Memory B cell (primary cell): ENCODE measurements at regions not wholly inside any gene's neighbourhood (a gene's known extent, or its start where the extent isn't known, plus 50 kb on each side); places are given as distances from the start of the nearest gene placed in this dataset.
"Not testable (repeated sequence)": the region's sequence is repeated elsewhere in the genome, so short reads cannot be mapped to it uniquely, and the experiment has no call there.

Experiments used
- ATAC-seq: fragments of 150-1000 bp; cut with Tn5 transposase; 2 replicates; pipeline ENCODE4 v1.10.0; 2021; ENCODE audit warnings: low read depth, mild to moderate bottlenecking, moderate library complexity
- DNase-seq, 2 donors: peaks; one replicate each; pipeline ENCODE4 v3.0.0; 2022; ENCODE audit warnings: low spot score in 2 of 2
- H3K27ac Mint-ChIP-seq: one replicate; pipeline ENCODE4 v1.8.0; 2022; ENCODE audit warnings: mild to moderate bottlenecking, moderate library complexity, mixed read lengths
- H3K27me3 Mint-ChIP-seq: one replicate; pipeline ENCODE4 v1.8.0; 2022; ENCODE audit warnings: mixed read lengths
- H3K36me3 Mint-ChIP-seq: one replicate; pipeline ENCODE4 v1.8.0; 2022; ENCODE audit warnings: mild to moderate bottlenecking, mixed read lengths
- H3K4me1 Mint-ChIP-seq: one replicate; pipeline ENCODE4 v1.8.0; 2022; ENCODE audit warnings: mixed read lengths
- H3K4me3 Mint-ChIP-seq: one replicate; pipeline ENCODE4 v1.8.0; 2022; ENCODE audit warnings: mild to moderate bottlenecking, moderate library complexity, mixed read lengths
- H3K9me3 Mint-ChIP-seq: one replicate; pipeline ENCODE4 v1.8.0; 2022; ENCODE audit warnings: mixed read lengths

- Mint-ChIP-seq H3K27ac (no peak overlapping the region), H3K9me3 (no peaks in the 10 kb centered on the region), H3K4me1 (no peaks in the 10 kb centered on the region)
Measured at GRCh38 chr3:34881026-34881425, 758.3 kb upstream of the ARPP21 start.

DNA sequence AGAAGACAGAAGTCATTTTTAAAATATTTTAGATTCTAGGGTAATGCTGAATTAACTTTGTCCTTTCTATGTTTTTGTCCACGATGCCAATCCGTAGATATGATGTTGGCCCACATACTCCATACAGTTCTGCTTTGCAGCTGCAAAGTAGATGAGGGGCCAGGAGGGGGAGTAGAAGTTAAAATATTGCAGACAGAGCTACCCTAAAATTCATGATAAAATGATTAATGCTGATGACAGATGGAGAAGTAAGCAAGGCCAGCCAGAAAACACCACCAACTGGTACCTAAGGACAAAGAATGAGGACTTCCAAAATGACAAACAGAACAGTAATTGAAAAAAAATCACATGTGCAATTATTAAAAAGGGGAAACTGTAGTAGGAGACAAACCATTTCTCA is 756.6 kb upstream of the ARPP21 start:
- ATAC-seq (no peak), DNase-seq (no peak)
- no peak overlapping the region for H3K4me3 Mint-ChIP-seq
- H3K36me3 Mint-ChIP-seq = no peaks in the 10 kb centered on the region
- no peaks in the 10 kb centered on the region for H3K4me1 Mint-ChIP-seq
- no peak overlapping the region for H3K27ac Mint-ChIP-seq
- no peaks in the 10 kb centered on the region for H3K27me3 Mint-ChIP-seq
- H3K9me3 Mint-ChIP-seq = no peaks in the 10 kb centered on the region

More at GRCh38 chr3:34881026-34881425, 758.3 kb upstream of the ARPP21 start:
- H3K27me3 Mint-ChIP-seq = no peaks in the 10 kb centered on the region
- DNase-seq (no peak), ATAC-seq (no peak)
- no peaks in the 10 kb centered on the region for H3K36me3 Mint-ChIP-seq
- H3K4me3 Mint-ChIP-seq = no peak overlapping the region

- H3K27me3 Mint-ChIP-seq = no peaks in the 10 kb centered on the region
- no peaks in the 10 kb centered on the region for H3K9me3 Mint-ChIP-seq
Measured at GRCh38 chr3:34884007-34884406, 755.3 kb upstream of the ARPP21 start.

DNA sequence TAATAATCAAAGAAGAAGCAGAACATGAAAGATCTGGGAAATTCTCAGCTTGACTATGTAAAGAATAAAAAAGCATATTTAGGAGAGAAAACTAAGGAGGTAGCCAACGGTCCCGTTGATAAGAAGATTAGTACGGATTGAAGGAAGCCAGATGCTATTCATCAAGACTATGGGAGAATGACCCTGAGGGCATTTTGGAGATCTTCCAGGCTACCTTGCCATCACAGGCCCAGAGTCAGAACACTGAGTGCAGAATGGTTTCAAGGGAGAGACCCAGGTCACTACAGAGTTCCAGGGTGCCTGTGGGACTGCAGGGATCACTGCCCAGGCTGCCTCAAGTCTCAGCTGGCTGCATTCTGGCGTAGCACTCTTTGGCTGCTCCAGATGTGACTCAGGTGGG is 752.9 kb upstream of the ARPP21 start:
- DNase-seq (no peak), ATAC-seq (no peak)
- H3K36me3 Mint-ChIP-seq = no peaks in the 10 kb centered on the region
- H3K4me1 Mint-ChIP-seq = no peaks in the 10 kb centered on the region
- no peak overlapping the region for H3K27ac Mint-ChIP-seq
- H3K9me3 Mint-ChIP-seq = no peaks in the 10 kb centered on the region
- H3K27me3 Mint-ChIP-seq = no peaks in the 10 kb centered on the region
- no peak overlapping the region for H3K4me3 Mint-ChIP-seq

More at GRCh38 chr3:34884007-34884406, 755.3 kb upstream of the ARPP21 start:
- Mint-ChIP-seq H3K4me3 (no peak overlapping the region), H3K27ac (no peak overlapping the region), H3K4me1 (no peaks in the 10 kb centered on the region), H3K36me3 (no peaks in the 10 kb centered on the region)
- DNase-seq (no peak), ATAC-seq (no peak)

DNA sequence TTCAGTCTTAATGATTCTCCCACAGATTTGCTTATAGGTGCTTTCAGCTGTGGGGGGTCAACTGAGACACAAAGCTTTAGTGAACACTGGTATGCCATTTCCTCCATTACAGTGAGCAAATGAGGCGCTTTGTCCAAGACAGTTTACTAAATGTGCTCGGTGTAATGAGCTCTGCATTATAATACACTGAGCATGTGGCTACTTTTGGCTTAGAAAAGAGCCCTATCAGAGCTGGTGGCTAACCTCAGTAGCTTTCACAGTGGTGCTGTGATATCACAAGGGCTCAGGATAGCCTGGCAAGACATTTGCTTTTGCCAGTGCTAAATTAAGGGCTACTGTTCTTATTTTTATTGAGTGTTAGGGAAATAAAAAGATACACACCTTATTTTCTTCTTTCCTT is 749.7 kb upstream of the ARPP21 start:
- DNase-seq = no peak
- no peak overlapping the region for H3K4me3 Mint-ChIP-seq
- H3K4me1 Mint-ChIP-seq = no peaks in the 10 kb centered on the region
- H3K27ac Mint-ChIP-seq = no peak overlapping the region
- ATAC-seq = no peak
- H3K36me3 Mint-ChIP-seq = no peaks in the 10 kb centered on the region
- peaks cover 1% of the 10 kb centered on the region for H3K9me3 Mint-ChIP-seq
- no peaks in the 10 kb centered on the region for H3K27me3 Mint-ChIP-seq

- Mint-ChIP-seq H3K4me1 (no peaks in the 10 kb centered on the region), H3K27ac (no peak overlapping the region), H3K9me3 (peaks cover 1% of the 10 kb centered on the region), H3K27me3 (no peaks in the 10 kb centered on the region), H3K36me3 (no peaks in the 10 kb centered on the region), H3K4me3 (no peak overlapping the region)
- ATAC-seq (no peak), DNase-seq (no peak)
Measured at GRCh38 chr3:34890247-34890646, 749.1 kb upstream of the ARPP21 start.

- Mint-ChIP-seq H3K36me3 (no peaks in the 10 kb centered on the region), H3K9me3 (peaks cover 5% of the 10 kb centered on the region), H3K4me1 (no peaks in the 10 kb centered on the region), H3K27ac (no peak overlapping the region), H3K4me3 (no peak overlapping the region), H3K27me3 (no peaks in the 10 kb centered on the region)
- no peak for ATAC-seq
- DNase-seq = no peak
Measured at GRCh38 chr3:34891941-34892340, 747.4 kb upstream of the ARPP21 start.

DNA sequence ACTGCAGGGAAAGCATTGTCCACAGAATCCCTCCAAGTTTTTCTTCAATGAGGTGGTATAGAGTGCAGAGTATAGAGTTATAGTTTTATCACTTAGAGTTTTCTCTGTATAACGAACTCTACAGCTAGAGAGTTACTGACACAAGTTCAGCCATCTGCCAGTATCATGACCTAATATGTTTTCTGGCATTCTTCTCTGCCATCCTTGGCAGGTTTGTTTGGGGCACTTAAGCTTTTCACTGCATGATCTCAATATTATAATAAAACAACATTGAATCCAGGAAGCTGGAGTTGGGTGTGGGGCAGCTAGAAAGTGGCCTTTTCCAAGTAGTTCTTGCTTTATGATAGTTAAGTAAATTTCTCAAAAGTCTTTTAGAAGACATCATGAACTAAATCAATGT is 743.5 kb upstream of the ARPP21 start:
- no peak for DNase-seq
- no peaks in the 10 kb centered on the region for H3K36me3 Mint-ChIP-seq
- no peak for ATAC-seq
- no peak overlapping the region for H3K4me3 Mint-ChIP-seq
- no peaks in the 10 kb centered on the region for H3K4me1 Mint-ChIP-seq
- H3K27ac Mint-ChIP-seq = no peak overlapping the region
- H3K9me3 Mint-ChIP-seq = peaks cover 5% of the 10 kb centered on the region
- H3K27me3 Mint-ChIP-seq = no peaks in the 10 kb centered on the region

DNA sequence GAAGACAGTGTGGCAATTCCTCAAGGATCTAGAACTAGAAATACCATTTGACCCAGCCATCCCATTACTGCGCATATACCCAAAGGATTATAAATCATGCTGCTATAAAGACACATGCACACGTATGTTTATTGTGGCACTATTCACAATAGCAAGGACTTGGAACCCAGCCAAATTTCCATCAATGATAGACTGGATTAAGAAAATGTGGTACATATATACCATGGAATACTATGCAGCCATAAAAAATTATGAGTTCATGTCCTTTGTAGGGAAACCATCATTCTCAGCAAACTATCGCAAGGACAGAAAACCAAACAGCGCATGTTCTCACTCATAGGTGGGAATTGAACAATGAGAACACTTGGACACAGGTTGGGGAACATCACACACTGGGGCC is 729.6 kb upstream of the ARPP21 start:
- not testable (repeated sequence) for H3K4me3 Mint-ChIP-seq, DNase-seq, H3K36me3 Mint-ChIP-seq, H3K27ac Mint-ChIP-seq, H3K27me3 Mint-ChIP-seq, H3K4me1 Mint-ChIP-seq, ATAC-seq, H3K9me3 Mint-ChIP-seq

GRCh38 chr3:34919025-34919424 is 720.3 kb upstream of the ARPP21 start:
- ATAC-seq (no peak), DNase-seq (no peak)
- Mint-ChIP-seq H3K36me3 (no peaks in the 10 kb centered on the region), H3K4me3 (no peak overlapping the region), H3K9me3 (peaks cover 3% of the 10 kb centered on the region), H3K4me1 (no peaks in the 10 kb centered on the region), H3K27me3 (no peaks in the 10 kb centered on the region), H3K27ac (no peak overlapping the region)

GRCh38 chr3:34920806-34921205 is 718.5 kb upstream of the ARPP21 start:
- no peaks in the 10 kb centered on the region for H3K27me3 Mint-ChIP-seq
- DNase-seq (no peak), ATAC-seq (no peak)
- no peaks in the 10 kb centered on the region for H3K36me3 Mint-ChIP-seq
- H3K4me1 Mint-ChIP-seq = no peaks in the 10 kb centered on the region
- peaks cover 3% of the 10 kb centered on the region for H3K9me3 Mint-ChIP-seq
- no peak overlapping the region for H3K4me3 Mint-ChIP-seq
- no peak overlapping the region for H3K27ac Mint-ChIP-seq

- Mint-ChIP-seq H3K4me3 (no peak overlapping the region), H3K36me3 (no peaks in the 10 kb centered on the region), H3K9me3 (peaks cover 2% of the 10 kb centered on the region), H3K27me3 (no peaks in the 10 kb centered on the region), H3K27ac (no peak overlapping the region), H3K4me1 (no peaks in the 10 kb centered on the region)
- ATAC-seq (no peak), DNase-seq (no peak)
Measured at GRCh38 chr3:34924961-34925360, 714.4 kb upstream of the ARPP21 start.

DNA sequence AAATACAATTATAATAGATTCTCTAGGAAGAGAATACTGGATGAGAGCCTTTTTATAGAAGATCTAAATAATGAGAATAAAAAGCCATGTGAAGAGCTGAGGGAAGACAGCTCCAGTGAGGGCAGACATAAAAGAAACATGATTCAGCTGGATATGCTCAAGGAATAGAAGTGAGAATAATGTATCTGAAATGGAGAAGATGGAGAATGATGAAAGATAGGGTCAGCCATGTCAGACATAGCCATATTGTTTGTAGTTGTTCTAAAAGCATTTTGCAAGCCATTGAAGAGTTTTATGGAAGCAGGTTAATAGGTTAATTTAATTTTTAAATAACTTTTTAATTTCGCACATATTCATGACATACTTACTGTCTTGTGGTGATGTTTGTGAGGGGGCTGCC is 713.5 kb upstream of the ARPP21 start:
- H3K4me1 Mint-ChIP-seq = no peaks in the 10 kb centered on the region
- no peak overlapping the region for H3K4me3 Mint-ChIP-seq
- H3K36me3 Mint-ChIP-seq = no peaks in the 10 kb centered on the region
- H3K27me3 Mint-ChIP-seq = no peaks in the 10 kb centered on the region
- DNase-seq (no peak), ATAC-seq (no peak)
- no peak overlapping the region for H3K27ac Mint-ChIP-seq
- H3K9me3 Mint-ChIP-seq = peaks cover 2% of the 10 kb centered on the region

DNA sequence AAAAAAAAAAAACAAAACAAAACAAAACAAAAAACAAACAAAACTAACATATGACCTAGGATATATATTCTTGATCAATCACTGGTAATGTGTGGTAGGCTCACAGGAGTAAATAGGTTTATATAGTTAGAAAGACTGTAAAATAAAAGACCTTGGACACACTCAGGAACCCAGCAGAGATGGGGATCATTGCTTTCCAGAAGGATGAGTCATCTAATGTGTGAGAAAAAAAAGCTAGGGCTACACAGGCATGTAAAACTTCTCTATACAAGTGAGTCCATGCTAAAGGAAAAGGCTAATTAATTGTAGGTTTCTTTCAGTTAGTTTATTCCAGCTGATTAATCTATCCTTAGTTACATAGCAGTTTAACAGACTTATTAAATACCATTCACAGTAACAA is 710.3 kb upstream of the ARPP21 start:
- ATAC-seq (no peak), DNase-seq (no peak)
- no peak overlapping the region for H3K4me3 Mint-ChIP-seq

DNA sequence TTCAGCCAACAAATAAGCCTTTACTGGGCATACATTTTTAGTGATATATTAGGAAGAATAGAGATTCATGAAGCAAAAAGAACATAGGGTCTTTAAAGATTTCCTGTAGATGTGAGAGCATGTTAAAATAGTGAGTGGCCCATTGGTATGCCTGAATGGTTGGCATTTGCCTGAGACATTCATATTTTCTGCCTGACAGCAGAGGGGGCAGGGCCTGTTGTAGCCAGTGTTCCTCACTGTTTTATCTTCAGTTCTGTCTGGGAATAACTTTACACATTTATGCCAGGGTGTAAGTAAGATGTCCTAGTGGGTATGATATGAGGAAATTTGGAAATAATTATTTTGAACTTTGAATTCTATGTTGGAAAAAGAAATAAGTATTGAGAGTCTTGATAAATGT is 704.7 kb upstream of the ARPP21 start:
- no peak for DNase-seq
- Mint-ChIP-seq H3K27ac (no peak overlapping the region), H3K4me3 (no peak overlapping the region), H3K36me3 (no peaks in the 10 kb centered on the region), H3K4me1 (no peaks in the 10 kb centered on the region), H3K9me3 (peaks cover 9% of the 10 kb centered on the region), H3K27me3 (no peaks in the 10 kb centered on the region)
- no peak for ATAC-seq

More for the DNA sequence above, 710.3 kb upstream of the ARPP21 start:
- no peaks in the 10 kb centered on the region for H3K27me3 Mint-ChIP-seq
- H3K9me3 Mint-ChIP-seq = peaks cover 8% of the 10 kb centered on the region
- H3K27ac Mint-ChIP-seq = no peak overlapping the region
- no peaks in the 10 kb centered on the region for H3K4me1 Mint-ChIP-seq
- no peaks in the 10 kb centered on the region for H3K36me3 Mint-ChIP-seq

DNA sequence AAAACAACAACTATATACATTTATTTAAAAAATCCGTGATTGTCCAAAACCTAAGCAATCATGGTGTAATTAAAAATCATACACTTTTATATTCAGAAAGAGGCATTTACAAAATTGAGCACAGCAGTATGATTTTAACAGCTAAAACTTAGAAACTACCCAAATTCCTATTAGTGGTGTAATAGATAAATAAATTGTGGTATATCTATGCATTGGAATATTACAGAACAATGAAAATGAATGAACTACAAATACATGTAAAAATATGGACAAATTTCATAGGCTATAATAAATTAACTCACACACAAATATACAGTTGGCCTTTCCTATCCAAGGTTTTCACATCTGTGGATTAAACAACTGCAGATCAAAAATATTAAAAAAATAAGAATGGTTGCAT is 700.5 kb upstream of the ARPP21 start:
- peaks cover 9% of the 10 kb centered on the region for H3K9me3 Mint-ChIP-seq
- no peaks in the 10 kb centered on the region for H3K27me3 Mint-ChIP-seq
- H3K4me1 Mint-ChIP-seq = no peaks in the 10 kb centered on the region
- H3K4me3 Mint-ChIP-seq = no peak overlapping the region
- no peak overlapping the region for H3K27ac Mint-ChIP-seq
- ATAC-seq = no peak
- no peak for DNase-seq
- H3K36me3 Mint-ChIP-seq = no peaks in the 10 kb centered on the region
